NOMO-1 treated with dmso at 0.1 percent for 144 hours (cell line): ENCODE measurements at regions not wholly inside any gene's neighbourhood (a gene's known extent, or its start where the extent isn't known, plus 50 kb on each side); places are given as distances from the start of the nearest gene placed in this dataset.

Experiments
- DNase-seq: peaks from one replicate; lab custom pipeline; 2025; ENCODE audit not compliant: unreplicated experiment; lab: John Stamatoyannopoulos, UW

DNA sequence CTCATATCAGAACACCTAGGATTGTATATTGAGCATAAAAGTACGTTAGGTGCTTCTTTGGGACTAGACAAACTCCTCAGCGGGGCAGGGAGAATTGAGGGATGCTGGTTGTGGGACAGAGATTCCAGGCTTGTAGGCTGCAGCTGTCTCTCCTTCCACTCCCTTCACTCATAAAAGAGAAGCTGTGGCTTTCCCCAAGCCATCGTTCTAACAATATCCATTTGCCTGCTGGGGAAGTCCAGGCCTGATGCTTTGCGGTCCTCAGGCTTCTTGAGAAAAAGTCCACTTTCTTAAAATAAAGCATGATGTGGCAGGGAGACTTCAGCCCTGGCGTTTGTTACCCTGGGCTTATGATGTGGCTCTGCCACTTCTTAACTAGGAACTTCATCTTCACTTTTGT, 129.3 kb upstream of the OSMR start:
- DNase-seq = no peak

DNA sequence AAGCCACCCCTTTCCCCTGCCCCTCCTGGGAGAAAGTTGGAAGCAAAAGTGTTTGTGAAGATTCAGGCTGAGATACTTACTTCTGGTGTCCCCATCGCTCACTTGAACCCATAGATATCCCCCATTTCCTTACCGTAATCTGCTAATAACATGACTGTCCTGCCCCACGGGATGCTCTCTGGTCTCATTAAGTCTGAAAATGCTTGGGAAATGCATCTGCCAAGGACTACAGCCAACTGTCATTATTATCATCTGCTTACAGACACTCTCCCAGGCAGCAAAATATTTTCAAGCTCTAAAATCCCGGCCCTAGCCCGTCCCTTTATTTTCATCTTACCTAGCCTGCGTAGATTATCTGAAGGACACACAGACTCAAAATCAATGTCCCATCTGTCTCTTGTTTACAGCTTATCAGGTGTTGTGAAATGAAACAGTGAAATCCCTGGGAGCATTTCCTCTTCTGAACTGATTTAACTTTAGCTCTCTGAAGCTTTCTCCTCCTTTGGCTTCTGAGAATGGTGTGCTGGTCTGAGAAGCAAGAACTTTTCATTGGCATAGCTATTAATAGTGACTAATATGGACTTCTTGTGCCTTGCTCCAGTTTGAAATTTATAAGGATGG, 126.9 kb upstream of the OSMR start:
- no peak for DNase-seq

DNA sequence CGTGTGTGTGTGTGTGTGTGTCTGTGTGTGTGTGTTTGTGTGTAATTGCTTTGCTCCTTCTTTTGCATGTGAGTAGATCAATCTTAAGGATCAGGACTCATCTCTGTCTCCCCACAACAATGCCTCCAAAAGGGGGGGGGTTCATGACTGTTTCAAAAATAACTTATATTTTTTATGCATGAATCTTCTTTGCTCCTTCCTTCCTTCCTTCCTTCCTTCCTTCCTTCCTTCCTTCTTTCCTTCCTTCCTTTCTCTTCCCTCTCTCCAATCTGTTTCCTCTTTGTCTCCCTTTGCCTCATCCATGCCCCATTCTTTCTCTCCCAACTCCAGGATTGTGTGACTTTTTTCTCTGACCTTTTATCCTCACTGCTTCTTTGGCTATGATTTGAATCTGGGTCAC, 126.4 kb upstream of the OSMR start:
- DNase-seq = no peak

- DNase-seq = no peak
These were observed 125.9 kb upstream of the OSMR start for GRCh38 chr5:38719916-38720315.

DNA sequence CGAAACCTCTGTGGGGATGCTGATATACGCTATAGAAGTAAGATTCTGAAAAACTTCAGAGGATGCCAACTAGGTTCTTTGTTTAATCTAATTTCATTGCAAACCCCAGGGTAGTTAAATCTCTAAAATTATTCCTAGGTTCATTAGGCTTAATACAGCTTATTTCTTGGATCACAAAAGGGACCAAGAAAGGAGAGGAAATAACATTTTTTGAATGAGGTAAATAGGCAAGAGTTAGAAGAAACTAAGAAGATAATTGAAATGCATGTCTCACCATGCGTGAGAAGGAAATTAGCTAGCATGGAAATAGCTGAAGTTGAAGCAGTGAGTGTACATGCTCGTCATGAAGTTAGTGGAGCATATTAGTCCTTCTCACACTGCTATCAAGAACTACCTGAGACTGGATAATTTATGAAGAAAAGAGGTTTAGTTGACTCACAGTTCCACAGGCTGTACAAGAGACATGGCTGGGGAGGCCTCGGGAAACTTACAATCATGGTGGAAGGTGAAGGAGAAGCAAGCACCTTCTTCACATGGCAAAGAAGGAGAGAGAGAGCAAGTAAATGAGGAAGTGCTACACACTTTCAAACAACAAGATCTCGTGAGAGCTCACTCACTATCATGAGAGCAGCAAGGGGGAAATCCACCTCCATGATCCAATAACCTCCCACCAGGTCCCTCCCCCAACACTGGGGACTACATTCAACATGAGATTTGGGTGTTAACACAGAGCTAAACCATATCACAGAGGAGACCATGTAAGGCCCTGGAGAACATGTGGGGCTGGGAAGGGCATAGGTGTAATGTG, 125.1 kb upstream of the OSMR start:
- no peak for DNase-seq

GRCh38 chr5:38722918-38723317, 122.9 kb upstream of the OSMR start:
- DNase-seq = no peak

- DNase-seq = no peak
These were observed 122.4 kb upstream of the OSMR start for GRCh38 chr5:38723426-38723825.

GRCh38 chr5:38724301-38725030, 121.3 kb upstream of the OSMR start:
- DNase-seq = no peak

- no peak for DNase-seq
These were observed 120.4 kb upstream of the OSMR start for GRCh38 chr5:38725371-38725865.

DNA sequence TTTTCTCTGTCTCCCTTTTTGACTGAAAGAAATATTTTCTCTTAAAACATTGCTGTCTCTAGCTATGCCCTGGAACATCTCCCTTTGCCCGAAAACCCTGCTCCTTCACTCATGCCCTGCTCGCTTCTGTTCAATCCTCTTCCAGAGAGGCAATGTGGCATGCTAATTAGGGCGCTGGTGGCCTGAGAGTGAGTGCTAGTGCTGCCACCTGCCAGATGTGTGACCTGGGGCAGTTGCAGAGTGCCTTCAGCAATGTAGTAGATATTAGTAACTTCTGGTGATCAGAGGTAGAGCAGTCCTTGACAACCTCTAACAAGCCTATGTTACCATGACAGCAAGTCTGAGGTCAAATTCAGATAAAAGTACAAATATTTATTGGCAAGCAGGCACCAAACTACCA, 119.5 kb upstream of the OSMR start:
- DNase-seq = no peak

DNA sequence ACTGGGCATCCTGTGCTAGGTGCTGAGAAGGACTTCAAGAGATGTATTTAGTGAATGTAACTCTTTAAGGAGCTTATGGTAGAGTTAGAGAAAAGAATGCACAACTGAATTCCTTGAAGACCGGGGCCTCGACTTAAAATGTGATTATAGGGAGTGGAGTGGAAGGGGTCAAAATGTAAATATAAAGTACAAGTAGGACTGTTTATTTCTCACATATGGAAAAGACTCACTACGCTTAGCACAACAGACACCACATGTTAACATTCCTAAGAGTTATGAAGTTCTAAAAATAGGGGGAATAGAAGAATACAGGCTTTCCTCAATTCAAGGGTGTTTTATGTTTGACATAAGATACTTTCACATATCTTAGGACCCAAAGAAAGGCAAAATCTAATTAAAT, 117.8 kb upstream of the OSMR start:
- no peak for DNase-seq

- no peak for DNase-seq
These were observed 114.4 kb upstream of the OSMR start for GRCh38 chr5:38731461-38731860.

DNA sequence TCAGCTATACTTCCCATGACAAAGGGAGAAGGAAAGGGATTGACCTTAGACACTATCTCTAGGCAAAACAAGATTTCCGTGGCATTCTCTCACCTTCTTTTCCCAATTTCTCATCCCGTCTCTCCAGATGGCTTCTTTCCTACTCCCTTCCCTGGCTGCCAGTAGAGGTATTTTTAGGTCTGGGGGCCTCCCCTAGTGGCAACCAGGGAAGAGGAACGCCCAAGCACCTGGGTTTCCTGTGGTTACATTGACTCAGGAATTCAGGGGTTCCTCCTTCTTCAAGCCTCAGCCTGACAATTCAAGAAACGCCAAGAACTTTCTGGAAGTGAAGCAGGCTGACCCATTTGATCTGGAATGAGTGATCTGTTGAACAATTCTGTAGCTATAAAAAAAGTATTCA, 111.5 kb upstream of the OSMR start:
- DNase-seq = no peak

GRCh38 chr5:38736089-38736488, 109.7 kb upstream of the OSMR start:
- DNase-seq = no peak

DNA sequence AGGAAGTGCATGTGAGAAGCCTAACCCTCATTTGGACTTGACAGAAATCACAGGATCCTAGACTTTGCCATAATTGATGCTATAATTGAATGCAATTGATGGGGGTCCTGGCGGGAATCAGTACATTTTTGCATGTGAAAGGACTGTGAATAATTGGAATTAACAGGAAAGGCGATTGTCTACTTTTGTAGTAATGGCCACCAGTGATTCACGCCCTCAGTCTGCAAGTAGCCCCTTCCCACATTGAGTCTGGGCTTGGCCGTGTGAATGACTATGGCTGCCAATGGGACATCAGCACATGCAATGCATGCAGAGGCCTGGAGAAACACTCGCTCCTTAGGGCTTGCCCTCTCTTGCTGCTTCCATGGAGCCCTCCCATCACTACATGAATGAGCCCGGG, 107.8 kb upstream of the OSMR start:
- no peak for DNase-seq

- no peak for DNase-seq
These were observed 106.7 kb upstream of the OSMR start for GRCh38 chr5:38739011-38739704.

GRCh38 chr5:38739705-38740045, 106.1 kb upstream of the OSMR start:
- no peak for DNase-seq

- no peak for DNase-seq
These were observed 103.0 kb upstream of the OSMR start for GRCh38 chr5:38742821-38743220.

GRCh38 chr5:38743562-38743961, 102.2 kb upstream of the OSMR start:
- no peak for DNase-seq

DNA sequence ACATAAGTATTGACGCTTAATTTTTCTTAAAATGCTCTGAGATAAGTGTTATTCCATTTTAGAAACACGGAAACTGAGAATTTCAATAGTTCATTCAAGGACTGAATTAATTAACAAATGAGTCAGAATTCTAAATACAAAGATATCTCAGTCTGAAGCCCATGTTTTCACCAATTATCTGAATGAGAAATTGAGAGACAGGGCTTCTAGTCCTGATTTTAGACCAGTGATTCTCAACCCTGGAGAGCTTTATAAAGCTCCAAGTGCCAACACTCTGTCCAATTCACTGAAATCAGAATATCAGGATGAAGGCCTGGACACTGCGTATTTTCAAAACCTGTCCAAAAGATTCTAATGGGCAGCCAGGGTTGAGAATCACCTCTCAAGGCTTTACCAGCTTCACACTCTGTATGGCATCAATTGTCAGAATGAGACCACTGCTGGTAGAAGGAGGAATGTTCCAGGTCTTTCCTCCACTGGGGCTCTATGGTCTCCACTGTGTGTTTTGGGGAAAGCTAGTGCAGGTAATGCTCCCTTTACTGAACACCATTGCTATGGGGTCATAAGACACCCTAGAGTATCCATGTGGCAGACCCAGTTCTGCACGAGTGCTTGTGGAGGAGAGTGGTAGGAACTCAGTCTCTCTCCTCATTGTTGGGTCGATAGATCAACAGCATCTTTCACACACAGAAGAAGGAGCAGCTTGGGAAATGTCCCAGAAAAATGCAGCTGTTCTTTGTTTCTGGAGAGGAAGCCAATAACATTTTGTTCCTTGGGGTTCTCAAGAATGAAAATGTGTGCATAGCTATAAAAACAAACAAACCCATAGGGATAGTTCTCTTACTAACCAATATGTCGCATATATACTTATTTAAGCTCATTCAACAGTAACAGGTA, 99.7 kb upstream of the OSMR start:
- DNase-seq = no peak

DNA sequence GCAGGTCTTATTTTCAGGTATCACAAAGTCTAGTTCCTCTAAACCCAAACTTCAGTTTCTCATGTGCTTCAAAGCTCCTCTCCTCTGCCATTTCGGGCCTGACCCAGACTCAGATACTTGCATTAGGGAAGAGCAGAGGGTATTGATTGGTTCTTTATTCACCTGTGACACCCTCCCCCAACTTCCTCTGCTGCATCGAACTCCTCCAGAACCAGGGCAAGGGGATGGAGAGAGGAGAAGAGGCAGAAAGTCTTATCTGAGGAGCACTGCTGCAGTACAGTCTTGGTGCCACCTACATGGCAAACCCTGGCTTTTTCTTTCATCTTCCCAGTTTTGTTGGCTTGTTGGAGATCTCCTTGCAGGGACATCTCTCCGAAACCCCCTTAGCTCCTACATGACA, 96.0 kb upstream of the OSMR start:
- no peak for DNase-seq
